ENCODE measurements at regions not wholly inside any gene's neighbourhood (a gene's known extent, or its start where the extent isn't known, plus 50 kb on each side); places are given as distances from the start of the nearest gene placed in this dataset.

- TF ChIP-seq CTCF (IDR thresholded peaks at IDR 0.05 in 4 of 5, conservative IDR thresholded peaks at IDR 0.05 in 1 of 5) = no peak
- TF ChIP-seq POLR2A (IDR thresholded peaks at IDR 0.05) = no peak
These were observed 341.7 kb upstream of the ADGRL2 start for GRCh38 chr1:81459043-81459442.
